ENCODE measurements at regions not wholly inside any gene's neighbourhood (a gene's known extent, or its start where the extent isn't known, plus 50 kb on each side); places are given as distances from the start of the nearest gene placed in this dataset.

DNA sequence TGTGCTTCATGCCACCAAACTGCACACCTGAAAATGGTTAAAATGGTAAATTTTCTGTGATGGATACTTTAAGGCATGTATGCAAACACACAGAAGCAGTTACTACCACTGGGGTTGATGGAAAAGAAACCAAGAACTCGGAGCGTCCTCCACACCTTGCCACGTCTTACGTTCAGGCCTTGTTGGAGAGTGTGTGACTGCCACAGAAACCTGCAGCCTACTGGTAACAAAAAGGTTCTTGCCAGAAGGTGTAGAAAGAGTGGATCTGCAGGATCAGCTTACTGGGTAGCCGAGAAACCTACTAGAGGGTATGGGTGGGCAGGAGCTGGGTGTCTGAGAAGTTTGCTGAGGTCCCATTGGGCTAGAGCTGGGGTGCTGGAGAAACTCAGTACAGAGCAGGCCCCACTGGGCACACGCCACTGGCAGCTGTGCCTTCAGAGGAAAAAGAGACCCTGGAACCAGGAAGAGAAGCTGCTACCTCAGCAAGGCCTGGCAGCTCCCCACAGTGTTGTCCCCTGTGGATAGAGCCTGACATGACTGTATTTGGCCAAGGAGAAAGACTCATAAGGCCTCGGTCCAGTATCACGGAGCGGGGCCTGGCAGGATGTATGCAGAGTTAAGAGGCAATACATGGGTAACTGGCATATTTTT lies 204.6 kb downstream of the SEC14L1 start:
- TF ChIP-seq, protein P1, sequence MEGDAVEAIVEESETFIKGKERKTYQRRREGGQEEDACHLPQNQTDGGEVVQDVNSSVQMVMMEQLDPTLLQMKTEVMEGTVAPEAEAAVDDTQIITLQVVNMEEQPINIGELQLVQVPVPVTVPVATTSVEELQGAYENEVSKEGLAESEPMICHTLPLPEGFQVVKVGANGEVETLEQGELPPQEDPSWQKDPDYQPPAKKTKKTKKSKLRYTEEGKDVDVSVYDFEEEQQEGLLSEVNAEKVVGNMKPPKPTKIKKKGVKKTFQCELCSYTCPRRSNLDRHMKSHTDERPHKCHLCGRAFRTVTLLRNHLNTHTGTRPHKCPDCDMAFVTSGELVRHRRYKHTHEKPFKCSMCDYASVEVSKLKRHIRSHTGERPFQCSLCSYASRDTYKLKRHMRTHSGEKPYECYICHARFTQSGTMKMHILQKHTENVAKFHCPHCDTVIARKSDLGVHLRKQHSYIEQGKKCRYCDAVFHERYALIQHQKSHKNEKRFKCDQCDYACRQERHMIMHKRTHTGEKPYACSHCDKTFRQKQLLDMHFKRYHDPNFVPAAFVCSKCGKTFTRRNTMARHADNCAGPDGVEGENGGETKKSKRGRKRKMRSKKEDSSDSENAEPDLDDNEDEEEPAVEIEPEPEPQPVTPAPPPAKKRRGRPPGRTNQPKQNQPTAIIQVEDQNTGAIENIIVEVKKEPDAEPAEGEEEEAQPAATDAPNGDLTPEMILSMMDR (conservative IDR thresholded peaks at IDR 0.05; ENCODE audit: low read depth, low read length): no peak
- TF ChIP-seq EZH2 (IDR thresholded peaks at IDR 0.05; ENCODE audit: low read length, unreplicated experiment): no peak

Data from PC-3 (cell line).